MM.1S (cell line): ENCODE measurements at regions not wholly inside any gene's neighbourhood (a gene's known extent, or its start where the extent isn't known, plus 50 kb on each side); places are given as distances from the start of the nearest gene placed in this dataset.
A peak's percentile ranks its signal among the peaks of the same experiment; 100 is the strongest.

Experiments
- DNase-seq: peaks from one replicate; pipeline ENCODE4 v3.0.0-alpha.2; 2015
- H2AFZ ChIP-seq: fragments of 300-600 bp; sonication (generic); 2 replicates; pipeline ENCODE4 v1.6.0; 2016; ENCODE audit warnings: antibody characterized with exemption, low read length
- H3F3A ChIP-seq: fragments of 300-600 bp; sonication (generic); 2 replicates; pipeline ENCODE4 v1.6.1; 2016; ENCODE audit warnings: mild to moderate bottlenecking, antibody characterized with exemption, low read length, moderate library complexity, mixed read lengths; ENCODE audit not compliant: insufficient read depth
- H3K27ac ChIP-seq: fragments of 300-600 bp; sonication (generic); 2 replicates; pipeline ENCODE4 v1.5.1; 2016; ENCODE audit warnings: mild to moderate bottlenecking, low read length
- H3K27me3 ChIP-seq: fragments of 300-600 bp; sonication (generic); replicated peaks from 2 replicates; pipeline ENCODE4 v1.6.0; 2016; ENCODE audit warnings: low read length; ENCODE audit not compliant: insufficient read depth
- H3K36me3 ChIP-seq: fragments of 300-600 bp; sonication (generic); replicated peaks from 2 replicates; pipeline ENCODE4 v1.6.1; 2016; ENCODE audit warnings: mild to moderate bottlenecking, low read length, mixed read lengths; ENCODE audit not compliant: insufficient read depth
- H3K4me1 ChIP-seq: fragments of 300-600 bp; sonication (generic); 2 replicates; pipeline ENCODE4 v1.6.1; 2016; ENCODE audit warnings: low read length, mixed read lengths
- H3K4me2 ChIP-seq: fragments of 300-600 bp; sonication (generic); 2 replicates; pipeline ENCODE4 v1.6.0; 2016; ENCODE audit warnings: low read depth, low read length
- H3K4me3 ChIP-seq: fragments of 300-600 bp; sonication (generic); 2 replicates; pipeline ENCODE4 v1.5.1; 2016; ENCODE audit warnings: low read length, mixed read lengths
- H3K79me2 ChIP-seq: fragments of 300-600 bp; sonication (generic); 2 replicates; pipeline ENCODE4 v1.6.1; 2016; ENCODE audit warnings: mixed run types, low read length, mixed read lengths
- H3K9ac ChIP-seq: fragments of 300-600 bp; sonication (generic); 2 replicates; pipeline ENCODE4 v1.6.1; 2016; ENCODE audit warnings: low read length, mixed read lengths
- H3K9me2 ChIP-seq: fragments of 300-600 bp; sonication (generic); replicated peaks from 2 replicates; pipeline ENCODE4 v1.6.1; 2016; ENCODE audit warnings: mild to moderate bottlenecking, low read length, mixed read lengths; ENCODE audit not compliant: insufficient read depth
- H3K9me3 ChIP-seq: fragments of 300-600 bp; sonication (generic); replicated peaks from 2 replicates; pipeline ENCODE4 v1.6.1; 2016; ENCODE audit warnings: mild to moderate bottlenecking, low read length, mixed read lengths; ENCODE audit not compliant: insufficient read depth
- H4K20me1 ChIP-seq: fragments of 300-600 bp; sonication (generic); 2 replicates; pipeline ENCODE4 v1.6.1; 2016; ENCODE audit warnings: mild to moderate bottlenecking, low read length, moderate library complexity, mixed read lengths; ENCODE audit not compliant: insufficient read depth
- EZH2 ChIP-seq: fragments of 300-600 bp; sonication (generic); optimal IDR thresholded peaks from 2 replicates; pipeline ENCODE3; 2017; ENCODE audit warnings: low read depth, mild to moderate bottlenecking, antibody characterized with exemption, low read length, mixed read lengths
- EZH2phosphoT487 ChIP-seq: fragments of 300-600 bp; sonication (generic); IDR thresholded peaks from 2 replicates; pipeline ENCODE4 v1.6.1; 2018; ENCODE audit warnings: antibody characterized with exemption, low read length
- TF ChIP-seq, protein P1 (sequence below): fragments of 300-600 bp; sonication (generic); IDR thresholded peaks from 2 replicates; pipeline ENCODE4 v1.5.1; 2016; ENCODE audit warnings: antibody characterized with exemption, low read length, mixed read lengths

DNA sequence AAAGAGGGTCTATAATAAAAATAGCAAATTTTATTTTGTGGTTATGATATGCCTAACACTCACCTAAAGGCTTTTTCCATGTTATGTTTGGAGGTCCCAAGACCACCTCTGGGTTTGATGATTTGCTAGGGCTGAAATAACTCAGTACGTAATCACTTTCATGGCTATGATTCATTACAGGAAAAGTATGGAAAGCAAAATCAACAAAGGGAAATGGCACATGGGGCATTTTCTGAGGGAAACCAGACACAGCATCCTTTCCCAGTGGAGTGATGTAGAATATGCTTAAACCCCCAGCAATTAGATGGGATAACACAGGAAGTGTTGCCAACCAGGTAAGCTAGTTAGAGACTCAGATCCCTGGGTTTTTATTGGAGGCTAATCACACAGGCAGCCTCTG, 701.6 kb upstream of the CBLB start:
- H3K9ac ChIP-seq: no peak overlapping the region
- H2AFZ ChIP-seq: no peak overlapping the region
- no peaks in the 10 kb centered on the region for H3K36me3 ChIP-seq
- no peaks in the 10 kb centered on the region for H3K79me2 ChIP-seq
- H3K27ac ChIP-seq: no peak overlapping the region
- no peaks in the 10 kb centered on the region for H3K27me3 ChIP-seq
- no peaks in the 10 kb centered on the region for H3K4me1 ChIP-seq
- TF ChIP-seq, protein P1, sequence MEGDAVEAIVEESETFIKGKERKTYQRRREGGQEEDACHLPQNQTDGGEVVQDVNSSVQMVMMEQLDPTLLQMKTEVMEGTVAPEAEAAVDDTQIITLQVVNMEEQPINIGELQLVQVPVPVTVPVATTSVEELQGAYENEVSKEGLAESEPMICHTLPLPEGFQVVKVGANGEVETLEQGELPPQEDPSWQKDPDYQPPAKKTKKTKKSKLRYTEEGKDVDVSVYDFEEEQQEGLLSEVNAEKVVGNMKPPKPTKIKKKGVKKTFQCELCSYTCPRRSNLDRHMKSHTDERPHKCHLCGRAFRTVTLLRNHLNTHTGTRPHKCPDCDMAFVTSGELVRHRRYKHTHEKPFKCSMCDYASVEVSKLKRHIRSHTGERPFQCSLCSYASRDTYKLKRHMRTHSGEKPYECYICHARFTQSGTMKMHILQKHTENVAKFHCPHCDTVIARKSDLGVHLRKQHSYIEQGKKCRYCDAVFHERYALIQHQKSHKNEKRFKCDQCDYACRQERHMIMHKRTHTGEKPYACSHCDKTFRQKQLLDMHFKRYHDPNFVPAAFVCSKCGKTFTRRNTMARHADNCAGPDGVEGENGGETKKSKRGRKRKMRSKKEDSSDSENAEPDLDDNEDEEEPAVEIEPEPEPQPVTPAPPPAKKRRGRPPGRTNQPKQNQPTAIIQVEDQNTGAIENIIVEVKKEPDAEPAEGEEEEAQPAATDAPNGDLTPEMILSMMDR: no peak
- no peak for TF ChIP-seq EZH2phosphoT487
- no peak for TF ChIP-seq EZH2
- H3K9me2 ChIP-seq: no peaks in the 10 kb centered on the region
- DNase-seq: no peak
- no peaks in the 10 kb centered on the region for H4K20me1 ChIP-seq
- no peaks in the 10 kb centered on the region for H3K9me3 ChIP-seq
- H3K4me2 ChIP-seq: no peak overlapping the region
- H3K4me3 ChIP-seq: no peak overlapping the region
- H3F3A ChIP-seq: no peaks in the 10 kb centered on the region

DNA sequence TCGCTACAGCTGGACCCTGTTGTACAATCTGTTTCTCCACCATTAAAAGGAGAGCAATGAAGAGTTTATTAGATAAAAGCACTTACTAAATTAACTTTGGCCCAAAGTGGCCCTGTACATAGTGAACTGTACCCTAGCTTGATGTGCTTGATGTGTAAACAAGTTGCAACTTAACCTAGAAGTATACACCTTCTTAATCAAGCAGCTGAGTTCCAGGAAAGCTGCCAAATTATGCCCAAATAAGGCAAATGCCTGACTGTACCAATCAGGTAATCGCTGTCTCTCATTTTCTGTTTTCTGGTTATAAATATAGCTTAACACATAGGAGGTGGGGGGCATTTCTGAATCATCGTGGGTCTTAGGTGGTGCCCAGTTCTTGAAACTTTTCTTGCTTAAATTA, 704.8 kb upstream of the CBLB start:
- H4K20me1 ChIP-seq: no peaks in the 10 kb centered on the region
- peak; percentile 24 for DNase-seq
- no peaks in the 10 kb centered on the region for H3K27me3 ChIP-seq
- no peak overlapping the region for H2AFZ ChIP-seq
- H3K9ac ChIP-seq: no peak overlapping the region
- no peaks in the 10 kb centered on the region for H3K9me2 ChIP-seq
- TF ChIP-seq EZH2phosphoT487: no peak
- TF ChIP-seq, protein P1: no peak
- TF ChIP-seq EZH2: no peak
- no peak overlapping the region for H3K27ac ChIP-seq
- no peaks in the 10 kb centered on the region for H3K9me3 ChIP-seq
- no peak overlapping the region for H3K4me3 ChIP-seq
- no peaks in the 10 kb centered on the region for H3K4me1 ChIP-seq
- H3K36me3 ChIP-seq: no peaks in the 10 kb centered on the region
- H3F3A ChIP-seq: no peaks in the 10 kb centered on the region
- H3K79me2 ChIP-seq: no peaks in the 10 kb centered on the region
- H3K4me2 ChIP-seq: no peak overlapping the region

DNA sequence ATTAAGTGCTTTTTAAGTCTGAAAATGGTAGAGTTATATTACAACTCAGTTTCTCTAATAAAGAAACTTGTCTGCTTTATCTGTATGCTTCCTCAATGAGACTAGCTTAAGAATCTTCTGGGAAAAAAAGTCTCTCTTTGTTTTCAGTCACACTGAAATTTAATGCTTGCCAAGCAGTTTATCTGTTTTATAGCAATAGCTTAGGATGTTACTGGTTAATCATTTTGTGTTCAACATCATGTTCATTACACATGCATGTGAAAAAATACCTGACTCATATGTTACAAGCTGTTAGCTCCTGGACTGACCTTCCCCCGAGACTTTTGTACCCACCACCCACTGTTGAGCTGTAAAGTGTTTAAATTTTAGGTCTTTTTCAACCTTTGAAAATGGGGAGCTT, 706.2 kb upstream of the CBLB start:
- Histone ChIP-seq H3K27me3 (no peaks in the 10 kb centered on the region), H2AFZ (no peak overlapping the region), H3K9me3 (no peaks in the 10 kb centered on the region), H3K4me1 (no peaks in the 10 kb centered on the region), H3K79me2 (no peaks in the 10 kb centered on the region), H3K27ac (no peak overlapping the region), H3K9me2 (no peaks in the 10 kb centered on the region), H3K9ac (no peak overlapping the region), H3K4me2 (no peak overlapping the region), H3K36me3 (no peaks in the 10 kb centered on the region), H3K4me3 (no peak overlapping the region), H3F3A (no peaks in the 10 kb centered on the region), H4K20me1 (no peaks in the 10 kb centered on the region)
- DNase-seq: no peak
- TF ChIP-seq, protein P1: no peak
- TF ChIP-seq EZH2phosphoT487 (no peak), EZH2 (no peak)
